Esophagus muscularis mucosa (tissue), 4 donors: ENCODE measurements at regions not wholly inside any gene's neighbourhood (a gene's known extent, or its start where the extent isn't known, plus 50 kb on each side); places are given as distances from the start of the nearest gene placed in this dataset.
"Not testable (repeated sequence)": the region's sequence is repeated elsewhere in the genome, so short reads cannot be mapped to it uniquely, and the experiment has no call there.

ENCODE experiments used
- DNase-seq: peaks from one replicate; pipeline ENCODE4 v3.0.0-alpha.2; 2017; ENCODE audit errors: extremely low spot score
- H3K27ac ChIP-seq, 4 donors: fragments of 200-600 bp; sonication (generic); replicated peaks in 1 of 4; 1 replicate in 3 of 4; 2 replicates in 1 of 4; pipeline ENCODE4 v1.5.1; 2016 to 2019; ENCODE audit warnings: mild to moderate bottlenecking in 1 of 4
- H3K27me3 ChIP-seq, 4 donors: fragments of 200-600 bp; sonication (generic); one replicate each; pipeline versions ENCODE4 v1.5.1 to v1.6.0; 2016 to 2019
- H3K36me3 ChIP-seq, 4 donors: fragments of 200-600 bp; sonication (generic); one replicate each; pipeline ENCODE4 v1.5.1; 2016 to 2019
- H3K4me1 ChIP-seq, 4 donors: fragments of 200-600 bp; sonication (generic); one replicate each; pipeline ENCODE4 v1.5.1; 2016 to 2019
- H3K4me3 ChIP-seq, 4 donors: fragments of 200-600 bp; sonication (generic); 1 replicate in 2 of 4; 2 replicates in 2 of 4; pipeline ENCODE4 v1.5.1; 2016 to 2019; ENCODE audit warnings: mild to moderate bottlenecking in 4 of 4, moderate library complexity in 1 of 4
- H3K9me3 ChIP-seq, 4 donors: fragments of 200-600 bp; sonication (generic); 1 replicate in 3 of 4; 2 replicates in 1 of 4; pipeline ENCODE4 v1.5.1; 2016 to 2019
- EP300 ChIP-seq: sonication (generic); formaldehyde crosslinking; IDR thresholded peaks from one replicate; pipeline ENCODE4 v1.6.1; 2017; ENCODE audit warnings: antibody characterized with exemption
- POLR2A ChIP-seq: fragments of 450-650 bp; IDR thresholded peaks from one replicate; pipeline ENCODE4 v1.6.1; 2017; ENCODE audit warnings: antibody characterized with exemption, moderate library complexity, mild to moderate bottlenecking, low read depth
- POLR2AphosphoS5 ChIP-seq, 2 donors: sonication (generic); formaldehyde crosslinking; IDR thresholded peaks; one replicate each; pipeline ENCODE4 v1.6.1; 2017; ENCODE audit warnings: antibody characterized with exemption in 2 of 2
- WGBS: methylation state at CpG from one replicate; pipeline ENCODE4 v1.1.5; 2018; 5-methylcytosine and 5-hydroxymethylcytosine counted together
- intact Hi-C: fragments of 100-400 bp; cut with DNase I; formaldehyde crosslinking; loops from one replicate; pipeline ENCODE4 v1.15.1; 2023
- TF ChIP-seq, protein P1 (sequence below), 3 experiments: fragments of 200-600 bp in 2 of 3; fragments of 450-650 bp in 1 of 3; sonication (generic) in 2 of 3; IDR thresholded peaks; one replicate each; pipeline ENCODE4 v1.5.1; 2017 to 2019; ENCODE audit warnings: antibody characterized with exemption in 3 of 3, mild to moderate bottlenecking in 2 of 3, moderate library complexity in 1 of 3

DNA sequence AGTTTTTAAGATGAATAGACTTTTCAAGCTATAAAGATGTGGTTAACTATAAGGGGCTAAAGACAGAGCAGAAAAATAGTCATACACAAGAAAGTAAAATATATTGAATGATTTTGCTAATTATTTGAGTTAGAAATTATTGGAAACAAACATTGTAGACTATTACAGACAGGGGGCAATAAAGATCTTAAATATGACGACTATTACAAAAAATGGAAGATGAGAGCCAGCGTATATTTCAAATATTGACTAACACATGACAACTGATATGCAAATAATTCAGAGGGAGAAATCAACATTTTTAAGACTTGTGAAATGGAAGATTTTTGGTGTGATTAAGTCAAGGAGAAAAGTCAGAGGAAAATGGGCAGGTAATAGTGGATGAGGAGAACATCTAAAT lies 520.2 kb upstream of the NUDT12 start:
- Histone ChIP-seq H3K4me3 (no peak overlapping the region), H3K36me3 (no peaks in the 10 kb centered on the region), H3K27me3 (no peaks in the 10 kb centered on the region), H3K4me1 (no peaks in the 10 kb centered on the region), H3K9me3 (no peaks in the 10 kb centered on the region), H3K27ac (no peak overlapping the region)
- TF ChIP-seq POLR2AphosphoS5 (IDR thresholded peaks at IDR 0.05), result no peak
- TF ChIP-seq, protein P1, sequence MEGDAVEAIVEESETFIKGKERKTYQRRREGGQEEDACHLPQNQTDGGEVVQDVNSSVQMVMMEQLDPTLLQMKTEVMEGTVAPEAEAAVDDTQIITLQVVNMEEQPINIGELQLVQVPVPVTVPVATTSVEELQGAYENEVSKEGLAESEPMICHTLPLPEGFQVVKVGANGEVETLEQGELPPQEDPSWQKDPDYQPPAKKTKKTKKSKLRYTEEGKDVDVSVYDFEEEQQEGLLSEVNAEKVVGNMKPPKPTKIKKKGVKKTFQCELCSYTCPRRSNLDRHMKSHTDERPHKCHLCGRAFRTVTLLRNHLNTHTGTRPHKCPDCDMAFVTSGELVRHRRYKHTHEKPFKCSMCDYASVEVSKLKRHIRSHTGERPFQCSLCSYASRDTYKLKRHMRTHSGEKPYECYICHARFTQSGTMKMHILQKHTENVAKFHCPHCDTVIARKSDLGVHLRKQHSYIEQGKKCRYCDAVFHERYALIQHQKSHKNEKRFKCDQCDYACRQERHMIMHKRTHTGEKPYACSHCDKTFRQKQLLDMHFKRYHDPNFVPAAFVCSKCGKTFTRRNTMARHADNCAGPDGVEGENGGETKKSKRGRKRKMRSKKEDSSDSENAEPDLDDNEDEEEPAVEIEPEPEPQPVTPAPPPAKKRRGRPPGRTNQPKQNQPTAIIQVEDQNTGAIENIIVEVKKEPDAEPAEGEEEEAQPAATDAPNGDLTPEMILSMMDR (IDR thresholded peaks at IDR 0.05), result no peak
- TF ChIP-seq EP300, result no peak
- TF ChIP-seq POLR2A, result no peak
- WGBS, result 86% methylated on average over 2 of the region's 2 CpGs
- DNase-seq, result no peak
- intact Hi-C loops, result no loop called here

DNA sequence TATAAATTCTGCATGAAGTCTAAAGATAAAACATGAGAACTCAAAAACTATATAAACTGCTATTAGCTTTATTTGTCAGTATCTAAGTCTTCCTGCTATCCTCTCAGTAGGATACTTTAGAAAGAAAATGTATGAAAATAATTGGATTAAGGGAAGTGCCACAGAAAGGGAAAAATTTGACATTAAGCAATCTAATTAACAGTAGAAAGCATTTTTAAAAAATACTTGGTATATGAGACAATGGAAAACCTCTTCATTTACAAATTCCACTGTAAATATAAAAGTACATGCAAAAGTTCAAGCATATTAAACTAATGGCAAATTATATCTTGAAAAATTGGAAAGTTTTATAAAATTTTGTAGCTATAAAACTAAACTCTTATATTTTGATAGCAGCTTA lies 518.6 kb upstream of the NUDT12 start:
- Histone ChIP-seq H3K36me3 (no peaks in the 10 kb centered on the region), H3K27me3 (no peaks in the 10 kb centered on the region), H3K9me3 (no peaks in the 10 kb centered on the region), H3K27ac (no peak overlapping the region), H3K4me3 (no peak overlapping the region), H3K4me1 (no peaks in the 10 kb centered on the region)
- DNase-seq, result no peak
- TF ChIP-seq, protein P1 (IDR thresholded peaks at IDR 0.05), result no peak
- TF ChIP-seq EP300 (no peak), POLR2AphosphoS5 (IDR thresholded peaks at IDR 0.05) (no peak), POLR2A (no peak)
- intact Hi-C loops, result no loop called here

DNA sequence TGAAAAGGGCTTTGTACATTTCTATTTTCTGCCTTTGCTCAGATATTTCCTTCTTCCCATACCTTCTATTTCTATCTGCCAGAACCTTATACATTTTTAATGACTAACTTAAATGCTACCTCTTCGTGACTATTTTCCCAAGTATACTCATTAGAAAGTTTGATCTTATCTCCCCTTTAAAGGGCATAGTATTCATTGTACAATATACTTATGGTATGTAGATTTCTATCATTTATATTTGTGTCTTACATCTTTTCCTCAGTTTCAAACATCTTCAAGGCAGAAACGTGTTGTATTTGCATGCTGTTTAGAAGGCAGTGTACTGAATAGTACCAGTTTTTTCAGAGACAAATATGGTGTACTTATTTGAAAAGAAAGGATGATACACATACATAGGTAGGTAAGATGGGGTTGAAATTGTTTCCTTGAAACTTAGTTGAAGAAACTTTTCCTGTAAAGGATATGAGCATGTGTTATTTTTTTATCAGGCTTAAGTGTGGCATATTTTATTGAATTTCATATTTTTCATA lies 518.1 kb upstream of the NUDT12 start:
- no peaks in the 10 kb centered on the region for H3K9me3 ChIP-seq
- no peak for DNase-seq
- H3K27me3 ChIP-seq, result no peaks in the 10 kb centered on the region
- H3K27ac ChIP-seq, result no peak overlapping the region
- intact Hi-C loops, result no loop called here
- no peaks in the 10 kb centered on the region for H3K36me3 ChIP-seq
- TF ChIP-seq POLR2AphosphoS5 (IDR thresholded peaks at IDR 0.05) (no peak), EP300 (no peak), POLR2A (no peak)
- TF ChIP-seq, protein P1 (IDR thresholded peaks at IDR 0.05), result no peak
- H3K4me1 ChIP-seq, result no peaks in the 10 kb centered on the region
- H3K4me3 ChIP-seq, result no peak overlapping the region
- 70% methylated on average over 2 of the region's 2 CpGs for WGBS

DNA sequence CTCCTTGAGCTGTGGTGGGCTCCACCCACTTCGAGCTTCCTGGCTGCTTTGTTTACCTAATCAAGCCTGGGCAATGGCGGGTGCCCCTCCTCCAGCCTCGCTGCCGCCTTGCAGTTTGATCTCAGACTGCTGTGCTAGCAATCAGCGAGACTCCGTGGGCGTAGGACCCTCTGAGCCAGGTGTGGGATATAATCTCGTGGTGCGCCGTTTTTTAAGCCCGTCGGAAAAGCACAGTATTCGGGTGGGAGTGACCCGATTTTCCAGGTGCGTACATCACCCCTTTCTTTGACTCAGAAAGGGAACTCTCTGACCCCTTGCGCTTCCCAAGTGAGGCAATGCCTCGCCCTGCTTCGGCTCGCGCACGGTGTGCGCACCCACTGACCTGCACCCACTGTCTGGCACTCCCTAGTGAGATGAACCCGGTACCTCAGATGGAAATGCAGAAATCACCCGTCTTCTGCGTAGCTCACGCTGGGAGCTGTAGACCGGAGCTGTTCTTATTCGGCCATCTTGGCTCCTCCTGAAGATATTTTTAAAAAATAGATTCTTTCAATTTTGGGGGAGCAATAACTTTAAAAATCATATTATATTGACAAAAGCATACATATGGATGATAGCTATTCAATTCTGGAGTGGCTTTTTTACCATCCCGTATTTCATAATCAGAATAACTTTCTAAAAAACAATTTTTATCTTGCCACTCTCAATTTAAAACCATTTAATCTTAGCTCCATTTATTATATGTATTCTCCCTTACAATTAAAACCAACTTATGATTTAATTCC lies 517.5 kb upstream of the NUDT12 start:
- not testable (repeated sequence) for H3K27me3 ChIP-seq, H3K27ac ChIP-seq
- WGBS, result 97% methylated on average over 19 of the region's 29 CpGs

DNA sequence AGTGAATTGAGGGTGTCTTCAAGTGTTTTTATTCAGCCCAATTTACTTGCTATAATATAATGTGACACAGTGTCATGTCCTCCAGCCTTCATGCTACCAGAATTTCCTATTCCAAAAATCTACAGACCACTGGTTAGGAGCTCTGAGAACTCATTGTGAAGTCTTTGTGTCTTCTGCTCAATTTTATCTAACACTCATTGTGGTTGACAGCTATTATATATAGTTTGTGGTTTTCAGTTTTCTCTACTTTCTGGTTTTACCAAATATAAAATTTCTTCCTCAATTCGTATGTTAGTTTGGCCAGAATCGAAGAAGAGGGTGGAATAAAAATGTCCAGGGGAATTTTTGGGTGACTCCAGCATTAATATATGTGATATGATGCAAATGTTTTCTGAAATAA lies 509.3 kb upstream of the NUDT12 start:
- TF ChIP-seq POLR2A (no peak), POLR2AphosphoS5 (IDR thresholded peaks at IDR 0.05) (no peak), EP300 (no peak)
- TF ChIP-seq, protein P1 (IDR thresholded peaks at IDR 0.05), result no peak
- DNase-seq, result no peak
- Histone ChIP-seq H3K27ac (no peak overlapping the region), H3K27me3 (no peaks in the 10 kb centered on the region), H3K4me3 (no peak overlapping the region), H3K36me3 (no peaks in the 10 kb centered on the region), H3K9me3 (peaks cover 0 to 5% (median 0%) of the 10 kb centered on the region in 4 donors), H3K4me1 (no peaks in the 10 kb centered on the region)
- WGBS, result 69% methylated on average over 2 of the region's 2 CpGs
- intact Hi-C loops, result no loop called here

More for the DNA sequence above, 517.5 kb upstream of the NUDT12 start:
- H3K4me1 ChIP-seq, H3K4me3 ChIP-seq, H3K36me3 ChIP-seq, DNase-seq, intact Hi-C loops, H3K9me3 ChIP-seq: not testable (repeated sequence)
